H1 (cell line): ENCODE measurements at regions not wholly inside any gene's neighbourhood (a gene's known extent, or its start where the extent isn't known, plus 50 kb on each side); places are given as distances from the start of the nearest gene placed in this dataset.

Source experiments
- CHD1 ChIP-seq: IDR thresholded peaks from 2 replicates; pipeline ENCODE4 v1.6.1; 2012; ENCODE audit warnings: low read depth, low read length, improper control_type of control experiment
- CHD2 ChIP-seq: IDR thresholded peaks from 2 replicates; pipeline ENCODE4 v1.6.1; 2012; ENCODE audit warnings: low read length, improper control_type of control experiment
- JUND ChIP-seq: IDR thresholded peaks from 2 replicates; pipeline ENCODE4 v1.6.1; 2011; ENCODE audit warnings: mild to moderate bottlenecking, improper control_type of control experiment, low read length
- SIN3A ChIP-seq, 2 experiments: IDR thresholded peaks in 1 of 2; conservative IDR thresholded peaks in 1 of 2; 2 replicates each; pipeline ENCODE4 v1.6.1; 2011 to 2012; ENCODE audit warnings: low read length in 2 of 2, improper control_type of control experiment in 1 of 2, low read depth in 1 of 2, mild to moderate bottlenecking in 1 of 2
- TAF1 ChIP-seq: IDR thresholded peaks from 2 replicates; pipeline ENCODE4 v1.6.1; 2011; ENCODE audit warnings: mild to moderate bottlenecking, low read depth, low read length
- TCF12 ChIP-seq: IDR thresholded peaks from 2 replicates; pipeline ENCODE4 v1.6.1; 2011; ENCODE audit warnings: low read depth, mild to moderate bottlenecking, low read length

DNA sequence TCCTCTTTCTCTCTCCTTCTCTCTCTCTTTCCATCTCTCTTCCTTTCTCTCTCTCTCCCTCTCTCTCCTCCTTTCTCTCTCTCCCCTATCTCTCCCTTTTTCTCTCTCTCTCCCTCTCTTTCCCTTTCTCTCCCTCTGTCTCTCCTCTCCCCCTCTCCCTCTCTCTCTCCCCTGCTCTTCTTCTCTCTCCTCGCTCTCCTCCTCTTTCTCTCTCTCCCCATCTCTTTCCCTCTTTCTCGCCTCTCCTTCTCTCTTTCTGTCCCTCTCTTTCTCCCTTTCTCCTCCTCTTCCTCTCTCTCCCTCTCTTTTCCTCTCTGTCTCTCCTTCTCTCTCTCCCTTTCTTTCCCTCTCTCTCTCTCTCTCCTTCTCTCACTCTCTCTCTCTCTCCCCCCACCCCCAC is 196.6 kb downstream of the UQCRFS1 start (continued):
- TF ChIP-seq TAF1 (no peak), CHD1 (no peak), TCF12 (no peak), JUND (no peak), SIN3A (conservative IDR thresholded peaks at IDR 0.05 in 1 of 2, IDR thresholded peaks at IDR 0.05 in 1 of 2; ENCODE audit: low read depth in 1 of 2, low read length in 2 of 2) (no peak), CHD2 (no peak)
